ENCODE measurements at regions not wholly inside any gene's neighbourhood (a gene's known extent, or its start where the extent isn't known, plus 50 kb on each side); places are given as distances from the start of the nearest gene placed in this dataset.

DNA sequence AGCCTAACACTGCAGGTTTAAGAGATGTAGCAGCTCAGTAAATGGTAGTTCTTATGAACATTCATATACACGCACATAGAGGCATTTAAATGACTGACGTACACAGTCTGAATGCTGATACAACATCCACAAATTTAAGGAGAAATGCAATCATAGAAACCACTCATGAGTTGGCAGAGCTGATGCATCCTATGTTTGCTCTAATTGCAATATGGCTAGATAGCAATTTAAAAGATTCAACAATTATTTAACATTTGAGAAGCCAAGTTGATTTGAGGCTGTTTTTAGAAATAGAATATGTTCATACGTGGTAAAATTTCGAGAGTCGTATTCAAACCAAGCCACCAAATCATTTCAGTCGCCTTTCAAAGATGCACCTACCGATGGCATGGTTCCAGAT, 135.6 kb downstream of the PFKFB3 start:
- no peak for DNase-seq (ENCODE audit: low spot score)
- H3K4me3 ChIP-seq: no peak overlapping the region
- no peak overlapping the region for H3K27ac ChIP-seq
- TF ChIP-seq, protein P1, sequence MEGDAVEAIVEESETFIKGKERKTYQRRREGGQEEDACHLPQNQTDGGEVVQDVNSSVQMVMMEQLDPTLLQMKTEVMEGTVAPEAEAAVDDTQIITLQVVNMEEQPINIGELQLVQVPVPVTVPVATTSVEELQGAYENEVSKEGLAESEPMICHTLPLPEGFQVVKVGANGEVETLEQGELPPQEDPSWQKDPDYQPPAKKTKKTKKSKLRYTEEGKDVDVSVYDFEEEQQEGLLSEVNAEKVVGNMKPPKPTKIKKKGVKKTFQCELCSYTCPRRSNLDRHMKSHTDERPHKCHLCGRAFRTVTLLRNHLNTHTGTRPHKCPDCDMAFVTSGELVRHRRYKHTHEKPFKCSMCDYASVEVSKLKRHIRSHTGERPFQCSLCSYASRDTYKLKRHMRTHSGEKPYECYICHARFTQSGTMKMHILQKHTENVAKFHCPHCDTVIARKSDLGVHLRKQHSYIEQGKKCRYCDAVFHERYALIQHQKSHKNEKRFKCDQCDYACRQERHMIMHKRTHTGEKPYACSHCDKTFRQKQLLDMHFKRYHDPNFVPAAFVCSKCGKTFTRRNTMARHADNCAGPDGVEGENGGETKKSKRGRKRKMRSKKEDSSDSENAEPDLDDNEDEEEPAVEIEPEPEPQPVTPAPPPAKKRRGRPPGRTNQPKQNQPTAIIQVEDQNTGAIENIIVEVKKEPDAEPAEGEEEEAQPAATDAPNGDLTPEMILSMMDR (IDR thresholded peaks at IDR 0.05): no peak

DNA sequence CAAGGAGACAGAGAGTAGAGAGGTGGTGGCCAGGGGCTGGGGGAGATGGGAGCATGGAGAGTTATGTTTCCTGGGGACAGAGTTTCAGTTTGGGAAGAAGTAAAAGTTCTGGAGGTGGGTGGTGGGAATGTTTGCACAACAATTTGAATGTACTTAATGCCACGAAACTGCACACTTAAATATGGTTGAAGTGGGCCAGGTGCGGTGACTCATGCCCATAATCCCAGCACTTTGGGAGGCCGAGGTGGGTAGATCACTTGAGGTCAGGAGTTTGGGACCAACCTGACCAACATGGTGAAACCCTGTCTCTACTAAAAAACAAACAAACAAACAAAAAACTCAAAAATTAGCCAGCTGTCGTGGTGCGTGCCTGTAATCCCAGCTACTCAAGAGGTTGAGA, 137.2 kb downstream of the PFKFB3 start:
- H3K4me3 ChIP-seq: no peak overlapping the region
- H3K27ac ChIP-seq: no peak overlapping the region
- no peak for DNase-seq (ENCODE audit: low spot score)
- TF ChIP-seq, protein P1 (IDR thresholded peaks at IDR 0.05): no peak

DNA sequence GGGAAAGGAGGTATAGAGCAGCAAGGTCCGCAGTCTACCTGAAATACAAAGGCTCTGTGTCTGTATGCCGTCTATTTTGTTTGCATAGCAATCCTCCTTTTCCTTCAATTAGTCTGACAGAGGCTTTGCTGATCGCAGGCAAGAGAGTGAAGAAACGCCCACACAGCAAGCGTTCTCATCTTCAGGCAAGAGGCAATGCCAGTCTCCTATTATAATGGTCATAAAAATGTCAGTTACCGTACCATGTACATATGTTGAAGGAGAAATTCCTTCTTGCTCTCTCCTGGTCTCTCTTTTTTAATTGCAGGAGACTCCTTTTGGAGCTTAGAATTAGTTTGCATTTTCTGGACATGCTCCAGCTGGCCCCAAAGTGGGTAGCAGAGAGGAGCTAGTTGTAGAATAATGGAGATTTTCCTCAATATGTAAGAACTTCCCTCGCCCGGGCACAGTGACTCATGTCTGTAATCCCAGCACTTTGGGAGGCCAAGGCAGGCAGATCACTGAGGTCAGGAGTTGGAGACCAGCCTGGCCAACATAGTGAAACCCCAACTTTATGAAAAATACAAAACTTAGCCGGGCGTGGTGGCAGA, 139.5 kb downstream of the PFKFB3 start:
- Histone ChIP-seq H3K27ac (no peak overlapping the region), H3K4me3 (no peak overlapping the region)
- DNase-seq (ENCODE audit: low spot score): no peak
- TF ChIP-seq, protein P1 (IDR thresholded peaks at IDR 0.05): no peak

DNA sequence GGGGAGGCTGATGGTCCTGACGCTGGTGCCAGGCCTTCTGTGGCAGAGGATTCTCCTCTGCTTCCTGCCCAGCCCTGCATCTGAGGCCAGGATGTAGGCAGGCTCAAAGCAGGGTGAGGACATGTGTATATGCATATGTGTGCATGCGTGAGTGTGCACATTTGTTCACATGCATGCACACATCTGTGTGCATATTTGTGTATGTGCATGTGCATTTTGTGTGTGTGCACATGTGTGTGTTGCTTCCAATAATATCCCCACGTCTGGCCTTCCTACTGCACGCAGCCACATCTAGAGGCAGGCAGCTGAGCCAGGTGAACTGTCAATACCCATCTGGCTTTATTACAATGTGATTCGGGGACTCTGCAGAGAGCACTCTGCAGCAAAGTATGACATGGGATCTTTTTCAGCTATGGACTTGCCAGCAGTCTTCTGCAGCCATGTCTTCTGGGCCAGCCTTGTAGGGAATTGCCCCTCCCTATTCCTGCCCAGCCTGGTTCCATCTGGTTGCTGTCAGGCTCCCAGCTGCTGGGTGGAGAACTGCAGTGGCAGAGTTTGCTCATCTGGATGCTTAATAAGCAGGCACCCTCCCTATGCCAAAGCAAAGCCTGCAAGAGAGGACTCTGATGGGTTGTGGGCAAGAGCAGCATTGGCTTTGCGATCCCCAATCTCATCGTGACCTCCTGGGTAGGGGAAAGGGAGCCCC, 140.7 kb downstream of the PFKFB3 start:
- no peak for DNase-seq (ENCODE audit: low spot score)
- Histone ChIP-seq H3K4me3 (no peak overlapping the region), H3K27ac (no peak overlapping the region)
- TF ChIP-seq, protein P1 (IDR thresholded peaks at IDR 0.05): no peak

DNA sequence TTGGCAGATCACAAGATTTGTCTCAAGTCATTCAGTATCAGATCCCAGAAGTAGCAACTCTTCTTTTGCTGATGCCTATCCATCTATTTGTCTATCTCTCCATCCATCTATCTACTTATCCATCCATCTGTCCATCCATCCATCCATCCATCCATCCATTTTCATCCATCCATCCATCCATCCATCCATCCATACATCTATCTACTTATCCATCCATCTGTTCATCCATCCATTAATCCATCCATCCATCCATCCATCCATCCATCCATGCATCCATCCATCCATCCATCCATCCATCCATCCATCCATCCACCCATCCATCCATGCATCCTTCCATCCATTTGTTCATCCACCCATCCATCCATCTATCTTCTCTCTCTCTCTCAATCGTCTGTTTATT, 142.7 kb downstream of the PFKFB3 start:
- Histone ChIP-seq H3K4me3 (no peak overlapping the region), H3K27ac (no peak overlapping the region)
- DNase-seq (ENCODE audit: low spot score): no peak
- TF ChIP-seq, protein P1 (IDR thresholded peaks at IDR 0.05): no peak

DNA sequence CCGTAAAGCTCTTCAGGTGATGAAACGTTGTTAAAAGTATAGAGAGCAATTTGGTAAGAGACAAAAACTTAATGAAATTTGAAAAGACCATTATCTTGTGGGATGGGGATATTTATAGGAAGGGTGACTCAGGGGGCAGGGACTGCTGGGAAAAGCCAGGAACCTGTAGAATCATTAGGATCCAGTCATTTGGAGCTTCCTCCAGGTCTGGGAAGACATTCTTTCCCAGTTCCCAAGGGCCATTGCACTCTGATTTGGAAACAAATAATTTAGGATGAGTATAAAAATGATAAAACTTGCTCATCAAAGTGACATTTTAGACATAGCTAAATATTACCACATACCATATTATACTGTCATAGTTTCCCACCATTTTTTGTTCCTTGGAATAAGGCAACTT, 143.9 kb downstream of the PFKFB3 start:
- TF ChIP-seq, protein P1 (IDR thresholded peaks at IDR 0.05): no peak
- DNase-seq (ENCODE audit: low spot score): no peak
- Histone ChIP-seq H3K4me3 (no peak overlapping the region), H3K27ac (no peak overlapping the region)

DNA sequence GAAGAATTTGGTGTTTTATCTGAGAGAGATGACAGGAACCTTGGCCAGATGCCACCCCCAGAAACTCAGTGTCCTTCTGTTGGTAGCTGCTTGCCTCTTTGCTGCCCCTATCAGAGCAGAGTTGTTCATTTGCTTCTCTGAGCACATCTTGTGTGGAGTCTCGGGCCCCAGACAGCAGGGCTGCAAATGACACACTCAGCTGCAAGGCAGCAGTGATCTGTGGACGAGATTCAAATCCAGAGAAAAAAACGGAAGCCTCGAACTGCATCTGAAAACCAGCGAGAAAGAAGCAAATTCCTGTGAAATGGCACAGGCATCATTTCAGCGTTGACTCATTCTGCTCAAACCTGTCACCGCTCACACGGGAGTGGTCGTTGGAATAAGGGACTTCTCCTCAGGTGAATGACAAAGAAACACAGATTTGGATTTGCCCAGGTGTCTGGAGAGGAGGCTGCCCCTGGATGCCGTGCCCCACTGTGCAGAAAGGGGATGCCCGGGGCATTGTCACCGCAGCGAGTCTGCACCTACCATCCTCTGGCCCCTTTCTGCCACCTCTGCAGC, 144.7 kb downstream of the PFKFB3 start:
- no peak for DNase-seq (ENCODE audit: low spot score)
- TF ChIP-seq, protein P1 (IDR thresholded peaks at IDR 0.05): no peak
- H3K4me3 ChIP-seq: no peak overlapping the region
- H3K27ac ChIP-seq: no peak overlapping the region
